GM12878 (cell line): ENCODE measurements at regions not wholly inside any gene's neighbourhood (a gene's known extent, or its start where the extent isn't known, plus 50 kb on each side); places are given as distances from the start of the nearest gene placed in this dataset.

Experiments used
- ATAC-seq: fragments of 200-7000 bp; cut with Tn5 transposase; 3 replicates; pipeline ENCODE4 v1.9.1; 2020; ENCODE audit warnings: mild to moderate bottlenecking, moderate library complexity
- BruUV-seq: library from RNA; stranded (reverse); fragments of 400-500 nt; replicated peaks from 2 replicates; lab custom pipeline; 2021; lab: Mats Ljungman, UMichigan
- CTCF ChIA-PET: fragments of 300-600 bp; sonication (Branson Sonifier 250); formaldehyde crosslinking; extraction: SDS; loops from one replicate; lab custom pipeline; 2021; ENCODE audit warnings: inconsistent platforms; lab: Yijun Ruan, JAX
- POLR2A ChIA-PET: fragments of 350-600 bp; formaldehyde crosslinking; extraction: SDS; loops from one replicate; lab custom pipeline; 2021; ENCODE audit warnings: inconsistent platforms; lab: Charles Lee
- RAD21 ChIA-PET: fragments of 300-600 bp; sonication (Branson Sonifier 250); formaldehyde crosslinking; loops from one replicate; lab custom pipeline; 2023; ENCODE audit warnings: antibody characterized with exemption; ENCODE audit not compliant: unreplicated experiment; lab: Charles Lee
- SMC1A ChIA-PET: fragments of 300-600 bp; sonication (Branson Sonifier 250); formaldehyde crosslinking; loops from one replicate; lab custom pipeline; 2023; ENCODE audit not compliant: unreplicated experiment, uncharacterized antibody; lab: Charles Lee
- DNase-seq: peaks from one replicate; pipeline ENCODE4 v3.0.0-alpha.2; 2011; ENCODE audit warnings: low read depth, low spot score
- FAIRE-seq: peaks from 3 replicates; lab custom pipeline; 2011; peaks lifted over from hg19 to GRCh38; lab: Jason Lieb, UNC
- H2AFZ ChIP-seq: 2 replicates; pipeline ENCODE4 v1.6.0; 2011; ENCODE audit warnings: low read depth, low read length, control low read depth; ENCODE audit not compliant: control insufficient read depth
- H3K27ac ChIP-seq: 2 replicates; pipeline ENCODE4 v1.5.1; 2011; ENCODE audit warnings: control low read depth; ENCODE audit not compliant: control insufficient read depth, insufficient read depth
- H3K27me3 ChIP-seq, 2 experiments: replicated peaks in 1 of 2; 2 replicates each; pipeline versions ENCODE4 v1.6.0 to v1.6.1; 2011; ENCODE audit warnings: low read length in 1 of 2; ENCODE audit not compliant: control insufficient read depth in 2 of 2, insufficient read depth in 2 of 2
- H3K36me3 ChIP-seq, 2 experiments: 2 replicates each; pipeline ENCODE4 v1.5.1; 2011; ENCODE audit warnings: low read length in 1 of 2; ENCODE audit not compliant: control insufficient read depth in 2 of 2, insufficient read depth in 2 of 2
- H3K4me1 ChIP-seq: 2 replicates; pipeline ENCODE4 v1.6.1; 2011; ENCODE audit warnings: mild to moderate bottlenecking, low read length, moderate library complexity, mixed read lengths; ENCODE audit not compliant: control insufficient read depth, insufficient read depth
- H3K4me2 ChIP-seq: 2 replicates; pipeline ENCODE4 v1.6.0; 2011; ENCODE audit warnings: control low read depth; ENCODE audit not compliant: control insufficient read depth, insufficient read depth
- H3K4me3 ChIP-seq: fragments of 200-600 bp; sonication (generic); 2 replicates; pipeline ENCODE4 v1.5.1; 2016
- H3K79me2 ChIP-seq: 2 replicates; pipeline ENCODE4 v1.6.0; 2011; ENCODE audit warnings: low read length; ENCODE audit not compliant: control insufficient read depth, insufficient read depth
- H3K9ac ChIP-seq: 2 replicates; pipeline ENCODE4 v1.8.0; 2011; ENCODE audit warnings: low read length, control low read depth, mixed read lengths; ENCODE audit not compliant: control insufficient read depth, insufficient read depth
- H3K9me3 ChIP-seq: replicated peaks from 3 replicates; pipeline ENCODE4 v1.5.1; 2011; ENCODE audit warnings: mild to moderate bottlenecking, low read length; ENCODE audit not compliant: control insufficient read depth, insufficient read depth
- H4K20me1 ChIP-seq: 2 replicates; pipeline ENCODE4 v1.6.0; 2011; ENCODE audit not compliant: control insufficient read depth, insufficient read depth
- ETV6 ChIP-seq, 2 experiments: fragments of 450-650 bp in 1 of 2; IDR thresholded peaks in 1 of 2; conservative IDR thresholded peaks in 1 of 2; 2 replicates each; pipeline ENCODE4 v1.6.1; 2014; ENCODE audit warnings: antibody characterized with exemption in 1 of 2, borderline replicate concordance in 1 of 2, low read depth in 1 of 2, mild to moderate bottlenecking in 1 of 2, moderate library complexity in 1 of 2
- MYB ChIP-seq: fragments of 150-350 bp; IDR thresholded peaks from 2 replicates; pipeline ENCODE4 v1.6.1; 2014; ENCODE audit warnings: mild to moderate bottlenecking, low read depth, low read length, borderline replicate concordance
- NBN ChIP-seq: fragments of 450-650 bp; IDR thresholded peaks from 2 replicates; pipeline ENCODE4 v1.6.1; 2016
- NR2F1 ChIP-seq: fragments of 450-650 bp; conservative IDR thresholded peaks from 2 replicates; pipeline ENCODE4 v1.6.1; 2017; ENCODE audit warnings: mild to moderate bottlenecking
- PAX5 ChIP-seq: IDR thresholded peaks from 2 replicates; pipeline ENCODE4 v1.6.1; 2011; ENCODE audit warnings: low read depth, low read length, borderline replicate concordance
- POLR2A ChIP-seq: IDR thresholded peaks from 2 replicates; pipeline ENCODE4 v1.6.1; 2011; ENCODE audit warnings: low read depth, mild to moderate bottlenecking, low read length
- RB1 ChIP-seq: fragments of 450-650 bp; formaldehyde crosslinking; IDR thresholded peaks from 2 replicates; pipeline ENCODE4 v1.6.1; 2017; ENCODE audit warnings: mild to moderate bottlenecking, borderline replicate concordance
- RCOR1 ChIP-seq: conservative IDR thresholded peaks from 2 replicates; pipeline ENCODE4 v1.6.1; 2012; ENCODE audit warnings: low read depth, low read length, improper control_type of control experiment
- RUNX3 ChIP-seq: IDR thresholded peaks from 2 replicates; pipeline ENCODE4 v1.6.1; 2012; ENCODE audit warnings: low read length, inconsistent platforms
- ZNF24 ChIP-seq: fragments of 450-650 bp; IDR thresholded peaks from 2 replicates; pipeline ENCODE4 v1.6.1; 2017; ENCODE audit warnings: antibody characterized with exemption, mild to moderate bottlenecking
- WGBS: methylation state at CpG from one replicate; pipeline ENCODE4 v1.1.6; 2016; ENCODE audit warnings: low lambda C conversion rate; ENCODE audit not compliant: insufficient replicate concordance, insufficient coverage; ENCODE audit errors: missing lambda C conversion rate; 5-methylcytosine and 5-hydroxymethylcytosine counted together
- in situ Hi-C: fragments of 300-500 bp; cut with MboI; formaldehyde crosslinking; loops from 9 replicates; pipeline ENCODE4 v1.14.3; 2018; ENCODE audit warnings: mixed read lengths
- intact Hi-C: fragments of 100-400 bp; cut with micrococcal nuclease; formaldehyde crosslinking; loops from one replicate; pipeline ENCODE4 v1.14.2; 2022; ENCODE audit not compliant: unreplicated experiment
- TF ChIP-seq, protein P1 (sequence below): IDR thresholded peaks from 2 replicates; pipeline ENCODE4 v1.6.1; 2012; ENCODE audit warnings: low read depth, low read length, improper control_type of control experiment
- TF ChIP-seq, protein P2 (sequence below): IDR thresholded peaks from 2 replicates; pipeline ENCODE4 v1.6.1; 2011; ENCODE audit warnings: borderline replicate concordance, low read depth, mild to moderate bottlenecking, moderate library complexity, low read length; ENCODE audit not compliant: insufficient read depth, poor library complexity, severe bottlenecking
- TF ChIP-seq, protein P3 (sequence below): IDR thresholded peaks from 2 replicates; pipeline ENCODE4 v1.6.1; 2012; ENCODE audit warnings: mild to moderate bottlenecking, low read depth, low read length
- TF ChIP-seq, protein P4 (sequence below): IDR thresholded peaks from 2 replicates; pipeline ENCODE4 v1.6.1; 2012; ENCODE audit warnings: low read depth, low read length, improper control_type of control experiment
- TF ChIP-seq, protein P5 (sequence below): IDR thresholded peaks from 2 replicates; pipeline ENCODE4 v1.6.1; 2011; ENCODE audit warnings: low read depth, mild to moderate bottlenecking, low read length, moderate library complexity, borderline replicate concordance; ENCODE audit errors: extremely low read depth

DNA sequence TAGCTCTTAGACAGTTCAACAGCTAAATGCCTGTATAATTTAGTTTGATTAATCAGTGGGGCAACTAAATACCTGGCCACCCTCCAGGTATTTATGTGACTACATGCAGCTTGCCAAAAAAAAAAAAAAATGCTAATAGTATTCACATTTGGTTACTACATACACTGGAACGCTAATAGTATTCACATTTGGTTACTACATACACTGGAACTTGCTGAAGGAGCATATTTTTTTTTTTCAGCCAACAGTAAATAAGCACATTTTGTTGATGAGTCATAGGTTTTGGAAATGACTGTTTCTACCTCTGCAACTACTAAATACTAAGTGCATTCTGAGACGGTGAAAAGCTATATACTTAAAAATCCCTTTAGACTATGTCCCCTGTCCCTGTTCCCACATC lies 1172.3 kb downstream of the LRFN5 start:
- RAD21 ChIA-PET = no interaction called here

More for the DNA sequence above, 1172.3 kb downstream of the LRFN5 start:
- no peaks in the 10 kb centered on the region for H3K79me2 ChIP-seq
- no peak overlapping the region for H3K4me2 ChIP-seq
- no peaks in the 10 kb centered on the region for H3K4me1 ChIP-seq
- FAIRE-seq = no peak
- no peaks in the 10 kb centered on the region for H4K20me1 ChIP-seq
- no peak for TF ChIP-seq RB1
- TF ChIP-seq RUNX3 = no peak
- TF ChIP-seq, protein P1, sequence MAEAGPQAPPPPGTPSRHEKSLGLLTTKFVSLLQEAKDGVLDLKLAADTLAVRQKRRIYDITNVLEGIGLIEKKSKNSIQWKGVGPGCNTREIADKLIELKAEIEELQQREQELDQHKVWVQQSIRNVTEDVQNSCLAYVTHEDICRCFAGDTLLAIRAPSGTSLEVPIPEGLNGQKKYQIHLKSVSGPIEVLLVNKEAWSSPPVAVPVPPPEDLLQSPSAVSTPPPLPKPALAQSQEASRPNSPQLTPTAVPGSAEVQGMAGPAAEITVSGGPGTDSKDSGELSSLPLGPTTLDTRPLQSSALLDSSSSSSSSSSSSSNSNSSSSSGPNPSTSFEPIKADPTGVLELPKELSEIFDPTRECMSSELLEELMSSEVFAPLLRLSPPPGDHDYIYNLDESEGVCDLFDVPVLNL = no peak
- TF ChIP-seq NBN = no peak
- TF ChIP-seq ZNF24 = no peak
- no peak for TF ChIP-seq MYB
- TF ChIP-seq PAX5 = no peak
- no peak for TF ChIP-seq POLR2A
- TF ChIP-seq, protein P2, sequence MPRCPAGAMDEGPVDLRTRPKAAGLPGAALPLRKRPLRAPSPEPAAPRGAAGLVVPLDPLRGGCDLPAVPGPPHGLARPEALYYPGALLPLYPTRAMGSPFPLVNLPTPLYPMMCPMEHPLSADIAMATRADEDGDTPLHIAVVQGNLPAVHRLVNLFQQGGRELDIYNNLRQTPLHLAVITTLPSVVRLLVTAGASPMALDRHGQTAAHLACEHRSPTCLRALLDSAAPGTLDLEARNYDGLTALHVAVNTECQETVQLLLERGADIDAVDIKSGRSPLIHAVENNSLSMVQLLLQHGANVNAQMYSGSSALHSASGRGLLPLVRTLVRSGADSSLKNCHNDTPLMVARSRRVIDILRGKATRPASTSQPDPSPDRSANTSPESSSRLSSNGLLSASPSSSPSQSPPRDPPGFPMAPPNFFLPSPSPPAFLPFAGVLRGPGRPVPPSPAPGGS = no peak
- TF ChIP-seq, protein P3, sequence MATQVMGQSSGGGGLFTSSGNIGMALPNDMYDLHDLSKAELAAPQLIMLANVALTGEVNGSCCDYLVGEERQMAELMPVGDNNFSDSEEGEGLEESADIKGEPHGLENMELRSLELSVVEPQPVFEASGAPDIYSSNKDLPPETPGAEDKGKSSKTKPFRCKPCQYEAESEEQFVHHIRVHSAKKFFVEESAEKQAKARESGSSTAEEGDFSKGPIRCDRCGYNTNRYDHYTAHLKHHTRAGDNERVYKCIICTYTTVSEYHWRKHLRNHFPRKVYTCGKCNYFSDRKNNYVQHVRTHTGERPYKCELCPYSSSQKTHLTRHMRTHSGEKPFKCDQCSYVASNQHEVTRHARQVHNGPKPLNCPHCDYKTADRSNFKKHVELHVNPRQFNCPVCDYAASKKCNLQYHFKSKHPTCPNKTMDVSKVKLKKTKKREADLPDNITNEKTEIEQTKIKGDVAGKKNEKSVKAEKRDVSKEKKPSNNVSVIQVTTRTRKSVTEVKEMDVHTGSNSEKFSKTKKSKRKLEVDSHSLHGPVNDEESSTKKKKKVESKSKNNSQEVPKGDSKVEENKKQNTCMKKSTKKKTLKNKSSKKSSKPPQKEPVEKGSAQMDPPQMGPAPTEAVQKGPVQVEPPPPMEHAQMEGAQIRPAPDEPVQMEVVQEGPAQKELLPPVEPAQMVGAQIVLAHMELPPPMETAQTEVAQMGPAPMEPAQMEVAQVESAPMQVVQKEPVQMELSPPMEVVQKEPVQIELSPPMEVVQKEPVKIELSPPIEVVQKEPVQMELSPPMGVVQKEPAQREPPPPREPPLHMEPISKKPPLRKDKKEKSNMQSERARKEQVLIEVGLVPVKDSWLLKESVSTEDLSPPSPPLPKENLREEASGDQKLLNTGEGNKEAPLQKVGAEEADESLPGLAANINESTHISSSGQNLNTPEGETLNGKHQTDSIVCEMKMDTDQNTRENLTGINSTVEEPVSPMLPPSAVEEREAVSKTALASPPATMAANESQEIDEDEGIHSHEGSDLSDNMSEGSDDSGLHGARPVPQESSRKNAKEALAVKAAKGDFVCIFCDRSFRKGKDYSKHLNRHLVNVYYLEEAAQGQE = no peak
- TF ChIP-seq, protein P4, sequence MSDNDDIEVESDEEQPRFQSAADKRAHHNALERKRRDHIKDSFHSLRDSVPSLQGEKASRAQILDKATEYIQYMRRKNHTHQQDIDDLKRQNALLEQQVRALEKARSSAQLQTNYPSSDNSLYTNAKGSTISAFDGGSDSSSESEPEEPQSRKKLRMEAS = no peak
- TF ChIP-seq, protein P5, sequence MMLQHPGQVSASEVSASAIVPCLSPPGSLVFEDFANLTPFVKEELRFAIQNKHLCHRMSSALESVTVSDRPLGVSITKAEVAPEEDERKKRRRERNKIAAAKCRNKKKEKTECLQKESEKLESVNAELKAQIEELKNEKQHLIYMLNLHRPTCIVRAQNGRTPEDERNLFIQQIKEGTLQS = no peak
- TF ChIP-seq ETV6 (conservative IDR thresholded peaks at IDR 0.05 in 1 of 2, IDR thresholded peaks at IDR 0.05 in 1 of 2; ENCODE audit: borderline replicate concordance in 1 of 2, low read depth in 1 of 2) = no peak
- TF ChIP-seq RCOR1 = no peak
- no peak for TF ChIP-seq NR2F1
- intact Hi-C loops = no loop called here
- no peak overlapping the region for H3K4me3 ChIP-seq
- DNase-seq = no peak
- 20% methylated on average over 2 of the region's 2 CpGs for WGBS
- H3K9ac ChIP-seq = no peak overlapping the region
- no TSS peak for BruUV-seq
- no peak overlapping the region for H3K27ac ChIP-seq
- ATAC-seq = no peak
- SMC1A ChIA-PET = interaction anchor here (0.8 kb wide), 1 partner anchor 16 kb away, joined by 5 read pairs; no protein-coding TSS in a partner anchor
- POLR2A ChIA-PET = no interaction called here
- no peaks in the 10 kb centered on the region for H3K9me3 ChIP-seq
- no peaks in the 10 kb centered on the region for H3K36me3 ChIP-seq
- H2AFZ ChIP-seq = no peak overlapping the region
- CTCF ChIA-PET = no interaction called here
- H3K27me3 ChIP-seq = no peaks in the 10 kb centered on the region
- in situ Hi-C loops = no loop called here
